HepG2 (cell line): ENCODE measurements at regions not wholly inside any gene's neighbourhood (a gene's known extent, or its start where the extent isn't known, plus 50 kb on each side); places are given as distances from the start of the nearest gene placed in this dataset.

Experiments used
- FOXO1 ChIP-seq: sonication (generic); formaldehyde crosslinking; IDR thresholded peaks from 2 replicates; pipeline ENCODE4 v1.4.0; 2020; ENCODE audit warnings: missing genetic modification reagents
- PHF8 ChIP-seq: sonication (generic); formaldehyde crosslinking; IDR thresholded peaks from 2 replicates; pipeline ENCODE4 v1.5.0; 2020; ENCODE audit warnings: missing genetic modification reagents
- TF ChIP-seq, protein P1 (sequence below): sonication (generic); formaldehyde crosslinking; IDR thresholded peaks from one replicate; pipeline ENCODE4 v1.5.1; 2020; ENCODE audit warnings: mild to moderate bottlenecking, missing genetic modification reagents; ENCODE audit errors: not compliant biosample characterization

DNA sequence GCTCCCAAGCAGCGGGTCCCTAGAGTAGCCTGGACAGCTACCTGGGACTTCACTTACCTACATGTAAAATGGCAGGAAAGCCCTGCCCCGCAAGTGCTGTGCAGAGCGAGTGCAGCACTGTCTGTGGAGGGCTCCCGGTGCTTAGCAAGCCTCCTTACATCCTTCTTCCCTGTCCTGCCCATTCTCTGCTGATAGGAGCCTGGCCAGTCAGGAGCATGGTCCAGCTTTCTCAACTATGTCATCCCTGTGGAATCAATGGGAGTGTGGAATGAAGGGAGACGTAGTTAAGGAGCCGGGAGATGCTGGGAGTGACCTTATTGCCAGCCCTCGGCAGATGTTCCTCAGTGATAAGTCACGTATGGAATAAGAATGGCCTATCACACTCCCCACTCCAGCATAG lies 661.9 kb upstream of the ID2 start:
- TF ChIP-seq, protein P1, sequence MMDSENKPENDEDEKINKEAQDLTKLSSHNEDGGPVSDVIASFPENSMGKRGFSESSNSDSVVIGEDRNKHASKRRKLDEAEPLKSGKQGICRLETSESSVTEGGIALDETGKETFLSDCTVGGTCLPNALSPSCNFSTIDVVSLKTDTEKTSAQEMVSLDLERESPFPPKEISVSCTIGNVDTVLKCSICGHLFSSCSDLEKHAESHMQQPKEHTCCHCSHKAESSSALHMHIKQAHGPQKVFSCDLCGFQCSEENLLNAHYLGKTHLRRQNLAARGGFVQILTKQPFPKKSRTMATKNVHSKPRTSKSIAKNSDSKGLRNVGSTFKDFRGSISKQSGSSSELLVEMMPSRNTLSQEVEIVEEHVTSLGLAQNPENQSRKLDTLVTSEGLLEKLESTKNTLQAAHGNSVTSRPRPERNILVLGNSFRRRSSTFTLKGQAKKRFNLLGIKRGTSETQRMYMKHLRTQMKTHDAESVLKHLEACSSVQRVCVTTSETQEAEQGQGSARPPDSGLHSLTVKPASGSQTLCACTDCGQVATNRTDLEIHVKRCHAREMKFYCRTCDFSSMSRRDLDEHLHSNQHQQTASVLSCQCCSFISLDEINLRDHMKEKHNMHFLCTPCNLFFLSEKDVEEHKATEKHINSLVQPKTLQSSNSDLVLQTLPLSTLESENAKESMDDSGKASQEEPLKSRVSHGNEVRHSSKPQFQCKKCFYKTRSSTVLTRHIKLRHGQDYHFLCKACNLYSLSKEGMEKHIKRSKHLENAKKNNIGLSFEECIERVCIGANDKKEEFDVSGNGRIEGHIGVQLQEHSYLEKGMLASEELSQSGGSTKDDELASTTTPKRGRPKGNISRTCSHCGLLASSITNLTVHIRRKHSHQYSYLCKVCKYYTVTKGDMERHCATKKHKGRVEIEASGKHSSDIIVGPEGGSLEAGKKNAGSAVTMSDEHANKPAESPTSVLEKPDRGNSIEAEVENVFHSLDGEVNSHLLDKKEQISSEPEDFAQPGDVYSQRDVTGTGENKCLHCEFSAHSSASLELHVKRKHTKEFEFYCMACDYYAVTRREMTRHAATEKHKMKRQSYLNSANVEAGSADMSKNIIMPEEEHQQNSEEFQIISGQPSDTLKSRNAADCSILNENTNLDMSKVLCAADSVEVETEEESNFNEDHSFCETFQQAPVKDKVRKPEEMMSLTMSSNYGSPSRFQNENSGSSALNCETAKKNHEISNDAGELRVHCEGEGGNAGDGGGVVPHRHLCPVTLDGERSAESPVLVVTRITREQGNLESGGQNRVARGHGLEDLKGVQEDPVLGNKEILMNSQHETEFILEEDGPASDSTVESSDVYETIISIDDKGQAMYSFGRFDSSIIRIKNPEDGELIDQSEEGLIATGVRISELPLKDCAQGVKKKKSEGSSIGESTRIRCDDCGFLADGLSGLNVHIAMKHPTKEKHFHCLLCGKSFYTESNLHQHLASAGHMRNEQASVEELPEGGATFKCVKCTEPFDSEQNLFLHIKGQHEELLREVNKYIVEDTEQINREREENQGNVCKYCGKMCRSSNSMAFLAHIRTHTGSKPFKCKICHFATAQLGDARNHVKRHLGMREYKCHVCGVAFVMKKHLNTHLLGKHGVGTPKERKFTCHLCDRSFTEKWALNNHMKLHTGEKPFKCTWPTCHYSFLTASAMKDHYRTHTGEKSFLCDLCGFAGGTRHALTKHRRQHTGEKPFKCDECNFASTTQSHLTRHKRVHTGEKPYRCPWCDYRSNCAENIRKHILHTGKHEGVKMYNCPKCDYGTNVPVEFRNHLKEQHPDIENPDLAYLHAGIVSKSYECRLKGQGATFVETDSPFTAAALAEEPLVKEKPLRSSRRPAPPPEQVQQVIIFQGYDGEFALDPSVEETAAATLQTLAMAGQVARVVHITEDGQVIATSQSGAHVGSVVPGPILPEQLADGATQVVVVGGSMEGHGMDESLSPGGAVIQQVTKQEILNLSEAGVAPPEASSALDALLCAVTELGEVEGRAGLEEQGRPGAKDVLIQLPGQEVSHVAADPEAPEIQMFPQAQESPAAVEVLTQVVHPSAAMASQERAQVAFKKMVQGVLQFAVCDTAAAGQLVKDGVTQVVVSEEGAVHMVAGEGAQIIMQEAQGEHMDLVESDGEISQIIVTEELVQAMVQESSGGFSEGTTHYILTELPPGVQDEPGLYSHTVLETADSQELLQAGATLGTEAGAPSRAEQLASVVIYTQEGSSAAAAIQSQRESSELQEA: no peak
- TF ChIP-seq PHF8 (no peak), FOXO1 (CRISPR knock-in tag) (no peak)
